ENCODE measurements at regions not wholly inside any gene's neighbourhood (a gene's known extent, or its start where the extent isn't known, plus 50 kb on each side); places are given as distances from the start of the nearest gene placed in this dataset.
"Not testable (repeated sequence)": the region's sequence is repeated elsewhere in the genome, so short reads cannot be mapped to it uniquely, and the experiment has no call there.

- TF ChIP-seq CTCF (IDR thresholded peaks at IDR 0.05; ENCODE audit: borderline replicate concordance, insufficient read depth, low read depth, low read length) = no peak
- no peak overlapping the region for H3K4me3 ChIP-seq (ENCODE audit: low read depth, low read length)
Observed at GRCh38 chrX:25503826-25504225, 488.1 kb upstream of the ARX start.

DNA sequence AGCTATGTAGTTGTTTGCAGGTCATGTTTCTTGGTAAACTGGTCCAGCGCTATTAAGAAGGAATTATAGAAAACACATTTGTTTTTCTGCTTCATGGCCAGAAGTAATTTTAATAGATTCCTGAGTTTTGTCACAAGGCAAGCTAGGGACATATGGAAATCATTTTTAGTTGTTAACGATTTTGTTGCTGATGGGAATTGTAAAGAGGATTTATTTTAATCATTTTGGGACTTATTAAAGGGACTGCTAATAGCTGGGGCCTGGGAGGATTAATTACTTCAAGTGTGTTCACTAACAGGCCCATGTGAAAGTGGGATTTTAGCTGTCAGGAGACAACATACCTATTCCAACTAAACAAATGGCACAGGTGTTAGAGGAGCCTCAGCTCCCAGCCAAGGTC, 492.0 kb upstream of the ARX start:
- TF ChIP-seq CTCF (IDR thresholded peaks at IDR 0.05; ENCODE audit: borderline replicate concordance, insufficient read depth, low read depth, low read length) = no peak
- H3K4me3 ChIP-seq (ENCODE audit: low read depth, low read length) = no peak overlapping the region

- no peak for TF ChIP-seq CTCF (IDR thresholded peaks at IDR 0.05; ENCODE audit: borderline replicate concordance, insufficient read depth, low read depth, low read length)
- H3K4me3 ChIP-seq (ENCODE audit: low read depth, low read length) = no peak overlapping the region
Observed at GRCh38 chrX:25519258-25519657, 503.5 kb upstream of the ARX start.

GRCh38 chrX:25522443-25523010, 506.8 kb upstream of the ARX start:
- not testable (repeated sequence) for H3K4me3 ChIP-seq (ENCODE audit: low read depth, low read length)

- H3K4me3 ChIP-seq (ENCODE audit: low read depth, low read length) = no peak overlapping the region
- TF ChIP-seq CTCF (IDR thresholded peaks at IDR 0.05; ENCODE audit: borderline replicate concordance, insufficient read depth, low read depth, low read length) = no peak
Observed at GRCh38 chrX:25523574-25524540, 508.1 kb upstream of the ARX start.

- no peak overlapping the region for H3K4me3 ChIP-seq (ENCODE audit: low read depth, low read length)
- no peak for TF ChIP-seq CTCF (IDR thresholded peaks at IDR 0.05; ENCODE audit: borderline replicate concordance, insufficient read depth, low read depth, low read length)
Observed at GRCh38 chrX:25527156-25527555, 511.4 kb upstream of the ARX start.

GRCh38 chrX:25527596-25527995, 511.8 kb upstream of the ARX start:
- no peak for TF ChIP-seq CTCF (IDR thresholded peaks at IDR 0.05; ENCODE audit: borderline replicate concordance, insufficient read depth, low read depth, low read length)
- no peak overlapping the region for H3K4me3 ChIP-seq (ENCODE audit: low read depth, low read length)
